Central memory CD4-positive, alpha-beta T cell (primary cell): ENCODE measurements at regions not wholly inside any gene's neighbourhood (a gene's known extent, or its start where the extent isn't known, plus 50 kb on each side); places are given as distances from the start of the nearest gene placed in this dataset.

Source experiments
- DNase-seq: peaks from one replicate; pipeline ENCODE4 v3.0.0; 2022

- peak; percentile 24 for DNase-seq
These were observed 206.6 kb upstream of the RFX3 start for GRCh38 chr9:3732077-3733038.

- no peak for DNase-seq
These were observed 204.7 kb upstream of the RFX3 start for GRCh38 chr9:3730511-3730922.

GRCh38 chr9:3721096-3721495 lies 195.3 kb upstream of the RFX3 start:
- DNase-seq, result no peak

- no peak for DNase-seq
These were observed 193.5 kb upstream of the RFX3 start for GRCh38 chr9:3719286-3719685.

DNA sequence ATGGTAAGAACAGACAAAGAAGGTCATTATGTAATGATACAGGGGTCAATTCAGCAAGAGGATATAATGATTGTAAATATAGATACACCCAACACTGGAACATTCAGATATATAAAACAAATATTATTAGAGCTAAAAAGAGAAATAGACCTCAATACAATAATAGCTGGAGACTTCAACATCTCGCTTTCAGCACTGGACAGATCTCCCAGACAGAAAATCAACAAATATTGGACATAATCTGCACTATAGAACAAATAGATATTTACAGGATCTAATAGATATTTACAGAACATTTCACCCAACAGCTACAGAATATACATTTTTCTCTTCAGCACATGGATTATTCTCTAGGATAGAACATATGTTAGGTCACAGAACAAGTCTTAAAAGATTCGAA lies 190.6 kb upstream of the RFX3 start:
- no peak for DNase-seq

DNA sequence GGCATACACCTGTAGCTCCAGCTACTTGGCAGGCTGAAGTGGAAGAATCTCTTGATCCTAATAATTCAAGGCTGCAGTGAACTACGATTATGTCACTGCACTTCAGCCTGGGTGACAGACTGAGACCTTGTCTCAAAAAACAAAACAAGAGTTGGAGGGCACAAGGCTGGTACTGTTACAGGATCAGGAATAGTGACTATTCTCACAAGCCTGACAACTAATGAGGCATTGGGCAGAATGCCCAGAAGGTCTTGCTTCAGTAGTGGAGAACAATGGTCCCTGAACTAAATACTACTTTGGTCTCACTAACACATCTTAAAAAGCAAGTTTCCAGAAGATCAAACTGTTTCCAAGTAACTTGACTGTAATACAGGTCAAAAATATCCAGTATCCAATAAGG lies 182.9 kb upstream of the RFX3 start:
- DNase-seq, result no peak

- no peak for DNase-seq
These were observed 179.1 kb upstream of the RFX3 start for GRCh38 chr9:3704890-3705289.

GRCh38 chr9:3700772-3701171 lies 175.0 kb upstream of the RFX3 start:
- no peak for DNase-seq

- DNase-seq, result no peak
These were observed 174.1 kb upstream of the RFX3 start for GRCh38 chr9:3699883-3700282.

- DNase-seq, result no peak
These were observed 172.7 kb upstream of the RFX3 start for GRCh38 chr9:3698531-3698930.

GRCh38 chr9:3698076-3698475 lies 172.3 kb upstream of the RFX3 start:
- no peak for DNase-seq

- no peak for DNase-seq
These were observed 170.6 kb upstream of the RFX3 start for GRCh38 chr9:3696368-3696767.

DNA sequence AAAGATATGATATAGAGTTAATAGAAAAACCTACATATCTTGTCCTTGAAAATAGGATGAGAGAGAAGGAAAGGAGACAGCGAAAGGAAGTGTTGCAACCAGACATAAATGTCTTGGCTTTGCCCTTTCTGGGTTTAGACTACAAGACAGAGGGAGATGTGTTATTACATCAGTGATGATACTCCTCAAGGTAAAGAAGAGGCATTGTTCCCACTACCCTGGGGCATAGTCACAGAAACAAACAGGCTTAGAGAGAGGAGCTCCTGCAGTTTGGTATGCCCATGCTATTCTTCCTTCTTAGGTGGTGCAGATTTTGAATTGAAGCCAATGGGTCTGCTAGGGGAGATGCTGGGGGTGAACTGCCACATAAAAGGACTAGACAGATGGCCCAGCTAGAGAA lies 166.8 kb upstream of the RFX3 start:
- no peak for DNase-seq

DNA sequence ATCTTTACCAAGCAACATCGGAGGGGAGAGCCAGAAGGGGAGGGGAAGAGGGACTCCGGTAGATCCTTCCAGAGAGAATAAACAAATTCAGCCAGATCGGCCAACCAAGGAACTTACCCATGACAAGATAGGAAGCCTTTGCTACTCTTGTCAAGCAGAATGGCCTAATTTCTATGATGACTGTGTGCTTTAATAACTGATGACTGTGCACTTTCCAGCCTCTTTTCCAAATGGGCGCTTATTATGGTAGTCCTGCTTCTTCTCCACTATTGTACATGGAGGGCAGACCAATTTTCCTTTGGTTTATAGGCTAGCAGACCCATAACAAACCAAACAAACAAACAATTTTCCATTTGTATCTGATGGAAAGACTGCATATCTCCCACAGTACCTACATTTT lies 163.8 kb upstream of the RFX3 start:
- no peak for DNase-seq

- DNase-seq, result no peak
These were observed 161.3 kb upstream of the RFX3 start for GRCh38 chr9:3687145-3687544.

- DNase-seq, result no peak
These were observed 156.4 kb upstream of the RFX3 start for GRCh38 chr9:3682186-3682585.

DNA sequence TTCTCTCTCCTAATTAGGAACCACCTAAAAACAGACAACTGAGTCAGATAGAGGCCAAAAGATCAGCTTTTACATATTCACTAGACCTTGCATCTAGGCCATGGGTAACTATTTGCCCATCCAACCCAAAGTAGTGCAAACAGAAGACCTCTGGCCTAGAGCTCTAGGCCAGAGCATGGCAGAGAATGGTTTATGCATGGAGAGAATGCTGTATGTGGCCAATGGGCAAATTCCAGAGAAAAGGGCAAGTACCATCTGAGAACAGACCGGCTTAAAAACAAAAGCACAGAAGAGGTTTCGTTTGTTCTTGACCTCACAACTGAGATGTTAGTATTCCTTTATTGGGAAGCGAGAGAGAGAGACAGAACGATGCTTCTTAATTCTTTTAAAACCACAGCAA lies 151.7 kb upstream of the RFX3 start:
- DNase-seq, result no peak

DNA sequence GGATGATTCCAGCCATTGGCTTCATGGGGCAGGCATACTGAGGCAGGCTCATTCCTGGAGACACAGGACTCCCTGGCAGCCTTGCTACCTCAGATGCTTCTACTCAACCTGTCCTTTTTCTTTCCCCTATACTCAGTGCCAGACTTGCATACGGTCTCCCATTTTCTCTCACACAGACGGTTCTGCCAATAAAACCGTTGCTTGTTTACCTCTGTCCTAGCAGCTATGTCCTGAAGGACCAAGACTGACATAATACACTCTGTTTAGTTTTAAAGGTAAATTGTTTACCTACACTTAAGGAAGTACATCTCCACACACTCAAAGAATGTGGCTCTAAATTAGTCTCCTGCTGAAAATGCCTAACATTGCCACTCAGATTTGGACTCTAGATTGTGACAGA lies 151.0 kb upstream of the RFX3 start:
- DNase-seq, result no peak

- no peak for DNase-seq
These were observed 150.1 kb upstream of the RFX3 start for GRCh38 chr9:3675946-3676345.

GRCh38 chr9:3674561-3674960 lies 148.8 kb upstream of the RFX3 start:
- no peak for DNase-seq

- DNase-seq, result no peak
These were observed 146.6 kb upstream of the RFX3 start for GRCh38 chr9:3672399-3672798.

DNA sequence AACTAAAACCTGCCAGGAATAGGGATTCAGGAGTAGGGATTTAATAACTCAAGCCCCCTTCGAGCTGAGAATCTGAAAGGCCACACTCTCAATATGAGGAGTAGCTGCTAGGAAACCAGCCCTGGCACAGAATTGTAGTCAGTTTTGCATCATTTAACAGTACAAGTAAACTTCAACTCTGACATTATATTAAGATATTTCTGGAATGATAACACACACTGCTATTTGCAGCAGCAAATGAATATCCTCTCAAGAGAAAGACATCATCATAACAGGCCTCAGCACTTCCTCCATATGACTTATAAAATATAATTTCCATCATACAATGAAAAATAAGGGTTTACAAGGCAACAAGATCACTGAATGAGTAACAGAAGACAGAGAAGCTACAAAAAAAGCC lies 138.2 kb upstream of the RFX3 start:
- no peak for DNase-seq

GRCh38 chr9:3662671-3663070 lies 136.9 kb upstream of the RFX3 start:
- no peak for DNase-seq

- DNase-seq, result no peak
These were observed 135.1 kb upstream of the RFX3 start for GRCh38 chr9:3660936-3661335.

DNA sequence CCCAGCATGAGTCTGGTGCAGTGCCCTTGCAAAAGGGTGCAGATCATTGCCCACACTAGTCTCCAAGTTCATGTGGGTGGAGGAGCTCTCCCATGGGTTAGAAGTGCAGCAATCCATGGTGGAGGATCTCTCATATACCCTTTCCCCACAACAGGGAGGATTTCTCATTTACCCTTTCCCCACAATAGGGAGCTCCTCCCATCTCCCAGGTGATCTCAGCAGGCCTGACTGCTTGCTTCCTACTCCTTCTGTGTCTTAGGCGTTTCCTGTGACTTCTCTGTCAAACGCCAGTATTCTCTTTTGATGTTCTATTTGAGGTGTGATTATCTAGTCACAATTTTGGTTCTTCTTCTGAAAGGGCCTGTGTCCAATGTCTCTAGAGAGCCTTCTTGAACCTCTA lies 133.8 kb upstream of the RFX3 start:
- no peak for DNase-seq
